WTC11 (cell line): ENCODE measurements at regions not wholly inside any gene's neighbourhood (a gene's known extent, or its start where the extent isn't known, plus 50 kb on each side); places are given as distances from the start of the nearest gene placed in this dataset.

Experiments
- CBFB ChIP-seq: sonication (generic); formaldehyde crosslinking; IDR thresholded peaks from 2 replicates; pipeline ENCODE4 v1.8.1; 2022; ENCODE audit warnings: mild to moderate bottlenecking, low read depth, missing genetic modification reagents
- CREM ChIP-seq: sonication (generic); formaldehyde crosslinking; IDR thresholded peaks from 2 replicates; pipeline ENCODE4 v1.8.1; 2022; ENCODE audit warnings: mild to moderate bottlenecking, missing genetic modification reagents, moderate library complexity
- FOXK1 ChIP-seq: sonication (generic); formaldehyde crosslinking; IDR thresholded peaks from 2 replicates; pipeline ENCODE4 v1.8.0; 2022; ENCODE audit warnings: mild to moderate bottlenecking, moderate library complexity, missing genetic modification reagents
- JUN ChIP-seq: sonication (generic); formaldehyde crosslinking; IDR thresholded peaks from 2 replicates; pipeline ENCODE4 v1.8.0; 2023; ENCODE audit warnings: mild to moderate bottlenecking, missing genetic modification reagents
- NFYB ChIP-seq: sonication (generic); formaldehyde crosslinking; conservative IDR thresholded peaks from 2 replicates; pipeline ENCODE4 v1.8.0; 2022; ENCODE audit warnings: low read depth, missing genetic modification reagents
- NR1H2 ChIP-seq: sonication (generic); formaldehyde crosslinking; IDR thresholded peaks from 2 replicates; pipeline ENCODE4 v1.9.0; 2021; ENCODE audit warnings: mild to moderate bottlenecking, moderate library complexity, missing genetic modification reagents
- NR2C2 ChIP-seq: sonication (generic); formaldehyde crosslinking; IDR thresholded peaks from 2 replicates; pipeline ENCODE4 v1.8.0; 2022; ENCODE audit warnings: mild to moderate bottlenecking, missing genetic modification reagents
- TCF7 ChIP-seq: sonication (generic); formaldehyde crosslinking; IDR thresholded peaks from 2 replicates; pipeline ENCODE4 v1.8.0; 2022; ENCODE audit warnings: mild to moderate bottlenecking, low read depth, missing genetic modification reagents, moderate library complexity
- TF ChIP-seq, protein P1 (sequence below): sonication (generic); formaldehyde crosslinking; IDR thresholded peaks from 2 replicates; pipeline ENCODE4 v1.8.1; 2023; ENCODE audit warnings: mild to moderate bottlenecking, missing genetic modification reagents
- TF ChIP-seq, protein P2 (sequence below): fragments of 200-600 bp; IDR thresholded peaks from 2 replicates; pipeline ENCODE4 v1.8.0; 2022; ENCODE audit warnings: antibody characterized with exemption
- TF ChIP-seq, protein P3 (sequence below): sonication (generic); formaldehyde crosslinking; IDR thresholded peaks from 2 replicates; pipeline ENCODE4 v1.8.1; 2022; ENCODE audit warnings: low read depth, missing genetic modification reagents, borderline replicate concordance
- TF ChIP-seq, protein P4 (sequence below): sonication (generic); formaldehyde crosslinking; IDR thresholded peaks from 2 replicates; pipeline ENCODE4 v1.8.0; 2022; ENCODE audit warnings: mild to moderate bottlenecking, missing genetic modification reagents
- TF ChIP-seq, protein P5 (sequence below): sonication (generic); formaldehyde crosslinking; IDR thresholded peaks from 2 replicates; pipeline ENCODE4 v1.8.0; 2023; ENCODE audit warnings: mild to moderate bottlenecking, missing genetic modification reagents

DNA sequence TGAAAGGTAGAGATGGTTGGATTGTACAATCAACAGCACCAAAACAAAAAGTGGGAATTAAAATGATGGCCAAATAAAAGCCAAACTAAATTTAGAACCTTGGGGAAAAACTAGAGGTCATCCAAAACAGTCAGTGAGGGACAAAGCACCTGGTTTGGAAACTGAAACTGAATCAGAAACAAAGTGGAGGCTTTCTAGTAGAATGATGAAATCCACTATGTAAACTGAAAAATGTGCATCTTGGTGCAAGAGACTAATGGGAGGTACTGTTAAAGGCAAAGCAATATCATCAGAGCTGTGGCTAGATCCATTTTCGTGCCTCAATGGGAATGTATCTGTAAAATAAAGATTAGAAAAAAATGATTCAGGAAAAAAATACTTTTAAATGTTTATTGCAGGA is 380.0 kb upstream of the GJE1 start:
- TF ChIP-seq CREM (CRISPR knock-in tag) (no peak), NR1H2 (CRISPR knock-in tag) (no peak), FOXK1 (no peak), NFYB (no peak), CBFB (CRISPR knock-in tag) (no peak), NR2C2 (CRISPR knock-in tag) (no peak), TCF7 (CRISPR knock-in tag) (no peak), JUN (no peak)
- TF ChIP-seq, protein P1, sequence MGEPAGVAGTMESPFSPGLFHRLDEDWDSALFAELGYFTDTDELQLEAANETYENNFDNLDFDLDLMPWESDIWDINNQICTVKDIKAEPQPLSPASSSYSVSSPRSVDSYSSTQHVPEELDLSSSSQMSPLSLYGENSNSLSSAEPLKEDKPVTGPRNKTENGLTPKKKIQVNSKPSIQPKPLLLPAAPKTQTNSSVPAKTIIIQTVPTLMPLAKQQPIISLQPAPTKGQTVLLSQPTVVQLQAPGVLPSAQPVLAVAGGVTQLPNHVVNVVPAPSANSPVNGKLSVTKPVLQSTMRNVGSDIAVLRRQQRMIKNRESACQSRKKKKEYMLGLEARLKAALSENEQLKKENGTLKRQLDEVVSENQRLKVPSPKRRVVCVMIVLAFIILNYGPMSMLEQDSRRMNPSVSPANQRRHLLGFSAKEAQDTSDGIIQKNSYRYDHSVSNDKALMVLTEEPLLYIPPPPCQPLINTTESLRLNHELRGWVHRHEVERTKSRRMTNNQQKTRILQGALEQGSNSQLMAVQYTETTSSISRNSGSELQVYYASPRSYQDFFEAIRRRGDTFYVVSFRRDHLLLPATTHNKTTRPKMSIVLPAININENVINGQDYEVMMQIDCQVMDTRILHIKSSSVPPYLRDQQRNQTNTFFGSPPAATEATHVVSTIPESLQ, result no peak
- TF ChIP-seq, protein P2, sequence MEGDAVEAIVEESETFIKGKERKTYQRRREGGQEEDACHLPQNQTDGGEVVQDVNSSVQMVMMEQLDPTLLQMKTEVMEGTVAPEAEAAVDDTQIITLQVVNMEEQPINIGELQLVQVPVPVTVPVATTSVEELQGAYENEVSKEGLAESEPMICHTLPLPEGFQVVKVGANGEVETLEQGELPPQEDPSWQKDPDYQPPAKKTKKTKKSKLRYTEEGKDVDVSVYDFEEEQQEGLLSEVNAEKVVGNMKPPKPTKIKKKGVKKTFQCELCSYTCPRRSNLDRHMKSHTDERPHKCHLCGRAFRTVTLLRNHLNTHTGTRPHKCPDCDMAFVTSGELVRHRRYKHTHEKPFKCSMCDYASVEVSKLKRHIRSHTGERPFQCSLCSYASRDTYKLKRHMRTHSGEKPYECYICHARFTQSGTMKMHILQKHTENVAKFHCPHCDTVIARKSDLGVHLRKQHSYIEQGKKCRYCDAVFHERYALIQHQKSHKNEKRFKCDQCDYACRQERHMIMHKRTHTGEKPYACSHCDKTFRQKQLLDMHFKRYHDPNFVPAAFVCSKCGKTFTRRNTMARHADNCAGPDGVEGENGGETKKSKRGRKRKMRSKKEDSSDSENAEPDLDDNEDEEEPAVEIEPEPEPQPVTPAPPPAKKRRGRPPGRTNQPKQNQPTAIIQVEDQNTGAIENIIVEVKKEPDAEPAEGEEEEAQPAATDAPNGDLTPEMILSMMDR, result no peak
- TF ChIP-seq, protein P3, sequence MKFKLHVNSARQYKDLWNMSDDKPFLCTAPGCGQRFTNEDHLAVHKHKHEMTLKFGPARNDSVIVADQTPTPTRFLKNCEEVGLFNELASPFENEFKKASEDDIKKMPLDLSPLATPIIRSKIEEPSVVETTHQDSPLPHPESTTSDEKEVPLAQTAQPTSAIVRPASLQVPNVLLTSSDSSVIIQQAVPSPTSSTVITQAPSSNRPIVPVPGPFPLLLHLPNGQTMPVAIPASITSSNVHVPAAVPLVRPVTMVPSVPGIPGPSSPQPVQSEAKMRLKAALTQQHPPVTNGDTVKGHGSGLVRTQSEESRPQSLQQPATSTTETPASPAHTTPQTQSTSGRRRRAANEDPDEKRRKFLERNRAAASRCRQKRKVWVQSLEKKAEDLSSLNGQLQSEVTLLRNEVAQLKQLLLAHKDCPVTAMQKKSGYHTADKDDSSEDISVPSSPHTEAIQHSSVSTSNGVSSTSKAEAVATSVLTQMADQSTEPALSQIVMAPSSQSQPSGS (CRISPR knock-in tag), result no peak
- TF ChIP-seq, protein P4, sequence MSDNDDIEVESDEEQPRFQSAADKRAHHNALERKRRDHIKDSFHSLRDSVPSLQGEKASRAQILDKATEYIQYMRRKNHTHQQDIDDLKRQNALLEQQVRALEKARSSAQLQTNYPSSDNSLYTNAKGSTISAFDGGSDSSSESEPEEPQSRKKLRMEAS, result no peak
- TF ChIP-seq, protein P5, sequence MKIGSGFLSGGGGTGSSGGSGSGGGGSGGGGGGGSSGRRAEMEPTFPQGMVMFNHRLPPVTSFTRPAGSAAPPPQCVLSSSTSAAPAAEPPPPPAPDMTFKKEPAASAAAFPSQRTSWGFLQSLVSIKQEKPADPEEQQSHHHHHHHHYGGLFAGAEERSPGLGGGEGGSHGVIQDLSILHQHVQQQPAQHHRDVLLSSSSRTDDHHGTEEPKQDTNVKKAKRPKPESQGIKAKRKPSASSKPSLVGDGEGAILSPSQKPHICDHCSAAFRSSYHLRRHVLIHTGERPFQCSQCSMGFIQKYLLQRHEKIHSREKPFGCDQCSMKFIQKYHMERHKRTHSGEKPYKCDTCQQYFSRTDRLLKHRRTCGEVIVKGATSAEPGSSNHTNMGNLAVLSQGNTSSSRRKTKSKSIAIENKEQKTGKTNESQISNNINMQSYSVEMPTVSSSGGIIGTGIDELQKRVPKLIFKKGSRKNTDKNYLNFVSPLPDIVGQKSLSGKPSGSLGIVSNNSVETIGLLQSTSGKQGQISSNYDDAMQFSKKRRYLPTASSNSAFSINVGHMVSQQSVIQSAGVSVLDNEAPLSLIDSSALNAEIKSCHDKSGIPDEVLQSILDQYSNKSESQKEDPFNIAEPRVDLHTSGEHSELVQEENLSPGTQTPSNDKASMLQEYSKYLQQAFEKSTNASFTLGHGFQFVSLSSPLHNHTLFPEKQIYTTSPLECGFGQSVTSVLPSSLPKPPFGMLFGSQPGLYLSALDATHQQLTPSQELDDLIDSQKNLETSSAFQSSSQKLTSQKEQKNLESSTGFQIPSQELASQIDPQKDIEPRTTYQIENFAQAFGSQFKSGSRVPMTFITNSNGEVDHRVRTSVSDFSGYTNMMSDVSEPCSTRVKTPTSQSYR, result no peak
